IMR-90 (cell line): ENCODE measurements at regions not wholly inside any gene's neighbourhood (a gene's known extent, or its start where the extent isn't known, plus 50 kb on each side); places are given as distances from the start of the nearest gene placed in this dataset.

Experiments used
- POLR2A ChIP-seq: IDR thresholded peaks from 2 replicates; pipeline ENCODE4 v1.6.1; 2012; ENCODE audit warnings: mild to moderate bottlenecking, low read depth, low read length
- TF ChIP-seq, protein P1 (sequence below): conservative IDR thresholded peaks from 2 replicates; pipeline ENCODE4 v1.5.1; 2012; ENCODE audit warnings: mild to moderate bottlenecking, low read depth, low read length, improper control_type of control experiment
- TF ChIP-seq, protein P2 (sequence below): fragments of 150-350 bp; IDR thresholded peaks from 2 replicates; pipeline ENCODE4 v1.6.1; 2017; ENCODE audit warnings: mild to moderate bottlenecking, antibody characterized with exemption, low read length, low read depth

DNA sequence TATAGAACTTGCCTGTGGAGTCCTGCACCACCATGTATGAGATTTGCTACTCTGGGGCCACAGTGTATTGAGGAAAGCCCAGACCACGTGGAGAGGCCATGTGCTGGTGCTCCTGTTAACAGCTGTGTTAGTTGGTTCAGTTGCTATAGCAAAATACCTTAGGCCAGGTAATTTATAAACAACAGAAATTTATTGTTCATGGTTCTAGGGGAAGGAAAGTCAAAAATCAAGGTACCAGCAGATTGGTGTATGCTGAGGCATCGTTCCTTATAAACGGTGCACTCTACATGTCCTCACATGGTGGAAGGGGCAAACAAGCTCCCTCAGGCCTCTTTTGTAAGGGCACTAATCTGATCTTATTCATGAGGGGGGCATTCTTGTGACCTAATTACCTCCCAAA, 135.9 kb upstream of the FOXN2 start:
- TF ChIP-seq POLR2A, result no peak
- TF ChIP-seq, protein P1, sequence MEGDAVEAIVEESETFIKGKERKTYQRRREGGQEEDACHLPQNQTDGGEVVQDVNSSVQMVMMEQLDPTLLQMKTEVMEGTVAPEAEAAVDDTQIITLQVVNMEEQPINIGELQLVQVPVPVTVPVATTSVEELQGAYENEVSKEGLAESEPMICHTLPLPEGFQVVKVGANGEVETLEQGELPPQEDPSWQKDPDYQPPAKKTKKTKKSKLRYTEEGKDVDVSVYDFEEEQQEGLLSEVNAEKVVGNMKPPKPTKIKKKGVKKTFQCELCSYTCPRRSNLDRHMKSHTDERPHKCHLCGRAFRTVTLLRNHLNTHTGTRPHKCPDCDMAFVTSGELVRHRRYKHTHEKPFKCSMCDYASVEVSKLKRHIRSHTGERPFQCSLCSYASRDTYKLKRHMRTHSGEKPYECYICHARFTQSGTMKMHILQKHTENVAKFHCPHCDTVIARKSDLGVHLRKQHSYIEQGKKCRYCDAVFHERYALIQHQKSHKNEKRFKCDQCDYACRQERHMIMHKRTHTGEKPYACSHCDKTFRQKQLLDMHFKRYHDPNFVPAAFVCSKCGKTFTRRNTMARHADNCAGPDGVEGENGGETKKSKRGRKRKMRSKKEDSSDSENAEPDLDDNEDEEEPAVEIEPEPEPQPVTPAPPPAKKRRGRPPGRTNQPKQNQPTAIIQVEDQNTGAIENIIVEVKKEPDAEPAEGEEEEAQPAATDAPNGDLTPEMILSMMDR, result no peak
- TF ChIP-seq, protein P2, sequence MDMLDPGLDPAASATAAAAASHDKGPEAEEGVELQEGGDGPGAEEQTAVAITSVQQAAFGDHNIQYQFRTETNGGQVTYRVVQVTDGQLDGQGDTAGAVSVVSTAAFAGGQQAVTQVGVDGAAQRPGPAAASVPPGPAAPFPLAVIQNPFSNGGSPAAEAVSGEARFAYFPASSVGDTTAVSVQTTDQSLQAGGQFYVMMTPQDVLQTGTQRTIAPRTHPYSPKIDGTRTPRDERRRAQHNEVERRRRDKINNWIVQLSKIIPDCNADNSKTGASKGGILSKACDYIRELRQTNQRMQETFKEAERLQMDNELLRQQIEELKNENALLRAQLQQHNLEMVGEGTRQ, result no peak
